ENCODE measurements at regions not wholly inside any gene's neighbourhood (a gene's known extent, or its start where the extent isn't known, plus 50 kb on each side); places are given as distances from the start of the nearest gene placed in this dataset.
"Not testable (repeated sequence)": the region's sequence is repeated elsewhere in the genome, so short reads cannot be mapped to it uniquely, and the experiment has no call there.

DNA sequence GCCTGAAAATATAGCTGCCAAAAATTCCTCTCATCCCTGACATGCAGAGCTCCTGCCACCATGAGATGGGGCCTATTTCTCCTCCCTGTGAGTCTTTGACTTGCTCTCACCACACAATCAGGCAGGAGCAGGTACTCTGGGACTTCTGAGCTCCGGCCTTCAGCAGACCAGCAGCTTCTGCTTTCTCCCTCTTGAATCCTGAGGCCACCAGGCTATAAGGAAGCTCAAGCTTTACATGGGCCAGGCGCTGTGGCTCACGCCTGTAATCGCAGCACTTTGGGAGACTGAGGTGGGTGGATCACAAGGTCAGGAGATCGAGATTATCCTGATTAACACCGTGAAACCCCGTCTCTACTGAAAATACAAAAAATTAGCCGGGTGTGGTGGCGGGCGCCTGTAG is 238.7 kb upstream of the RREB1 start:
- no peak for DNase-seq

DNA sequence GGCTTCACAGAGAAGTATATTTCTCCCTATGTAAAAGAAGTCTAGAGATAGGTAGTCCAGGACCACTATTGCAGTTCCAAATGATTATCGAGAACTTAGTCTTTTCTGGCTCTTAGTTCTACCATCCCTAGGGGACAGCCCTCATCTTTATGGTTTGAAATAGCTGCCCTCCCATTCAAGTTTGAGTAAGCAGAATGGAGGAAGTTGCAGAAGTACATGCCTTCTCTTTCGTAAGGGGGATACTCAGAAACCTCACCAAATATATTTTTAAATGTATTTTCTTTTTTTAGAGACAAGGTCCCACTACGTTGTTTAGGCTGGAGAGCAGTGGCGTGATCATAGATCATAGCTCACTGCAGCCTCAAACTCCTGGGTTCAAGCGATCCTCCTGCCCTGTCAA is 236.8 kb upstream of the RREB1 start:
- DNase-seq = no peak

DNA sequence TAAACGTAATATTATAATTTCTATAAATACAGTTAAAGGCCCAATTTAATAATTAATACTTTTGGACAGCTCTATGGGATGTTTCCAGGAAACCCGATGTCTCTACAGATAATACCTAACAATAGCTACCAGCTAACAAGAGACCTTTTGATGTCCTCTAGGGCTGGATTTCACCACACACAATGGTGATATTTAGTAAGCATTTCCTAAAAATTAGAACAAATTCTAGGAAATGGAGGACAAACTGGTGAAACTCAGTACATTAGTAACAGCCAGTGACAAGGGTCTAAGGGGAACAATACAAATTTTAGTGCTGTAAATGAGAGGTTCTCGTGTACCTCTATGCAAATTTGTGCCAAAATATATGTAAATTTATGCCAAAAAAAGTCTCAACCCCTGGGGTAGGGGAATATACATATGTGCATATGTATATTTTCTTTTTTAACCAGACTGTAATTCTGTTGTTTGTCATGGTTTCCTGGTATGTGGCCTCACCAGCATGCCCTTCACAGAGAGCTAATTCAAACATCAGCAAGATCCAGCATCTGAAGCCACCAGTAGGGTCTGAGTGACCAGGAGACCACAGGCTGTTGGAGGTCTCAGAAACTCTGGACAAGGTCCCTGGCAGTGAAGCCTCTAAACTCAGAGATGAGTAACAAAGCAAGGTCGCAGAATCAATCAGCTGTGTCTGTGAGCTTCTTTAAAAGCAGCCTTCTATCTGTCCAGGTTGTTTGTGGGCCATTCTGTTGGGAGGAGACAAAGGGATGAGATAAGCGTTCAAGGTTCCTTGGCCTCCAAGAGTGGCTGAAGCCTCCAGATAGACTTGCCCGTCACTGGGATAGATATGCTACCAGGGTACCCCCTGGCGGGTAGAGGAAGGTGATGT is 235.1 kb upstream of the RREB1 start:
- DNase-seq = no peak

DNA sequence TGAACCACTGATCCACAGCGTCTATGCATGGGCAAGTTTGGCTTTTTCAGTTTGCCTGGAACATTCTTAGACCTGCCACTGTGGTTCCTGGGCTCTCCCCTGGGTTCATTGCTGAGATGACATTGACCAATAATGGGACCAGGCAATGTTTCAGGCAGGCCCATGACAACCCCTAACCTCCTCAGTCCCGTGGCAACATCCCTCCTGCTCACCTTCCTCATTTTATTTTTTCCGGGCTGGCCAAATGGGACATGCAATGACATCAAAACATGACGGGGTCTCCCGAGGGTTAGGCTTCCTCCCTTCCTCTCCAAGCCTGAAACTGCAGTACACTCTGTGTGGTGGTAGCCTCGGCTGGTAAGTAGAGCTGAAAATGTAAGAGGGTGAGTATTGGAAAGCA is 234.0 kb upstream of the RREB1 start:
- DNase-seq = no peak

DNA sequence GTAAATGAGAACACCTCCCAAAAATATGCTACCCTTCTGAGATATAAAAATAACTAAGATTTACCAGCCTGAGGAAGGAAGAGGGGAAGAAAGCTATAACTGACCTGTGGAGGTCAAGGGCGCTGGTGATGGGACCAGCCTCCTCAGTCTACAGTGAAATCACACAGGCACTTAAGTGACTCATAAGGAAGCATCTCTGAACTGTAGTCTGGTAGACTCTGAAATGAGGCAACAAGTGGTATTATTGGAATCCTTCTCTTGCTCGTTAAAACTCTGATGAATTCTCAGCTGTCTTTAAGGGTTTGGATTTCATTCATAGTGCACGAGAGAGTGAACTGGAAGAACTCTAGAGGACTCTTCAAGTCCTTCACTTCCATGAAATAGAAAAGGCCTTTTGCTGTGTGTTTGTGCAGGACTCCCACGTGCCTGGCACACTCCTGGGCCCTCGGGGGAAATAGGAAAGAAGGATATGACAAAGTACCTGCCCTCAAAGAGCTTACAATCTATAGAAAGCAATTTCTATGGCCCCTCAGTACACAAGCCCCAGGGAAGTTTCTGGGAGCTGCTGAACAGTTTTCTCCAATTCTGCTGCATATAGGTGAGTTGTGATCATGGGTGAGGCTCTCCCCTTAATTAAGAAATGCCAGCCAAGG is 231.8 kb upstream of the RREB1 start:
- peak; percentile 64 for DNase-seq

DNA sequence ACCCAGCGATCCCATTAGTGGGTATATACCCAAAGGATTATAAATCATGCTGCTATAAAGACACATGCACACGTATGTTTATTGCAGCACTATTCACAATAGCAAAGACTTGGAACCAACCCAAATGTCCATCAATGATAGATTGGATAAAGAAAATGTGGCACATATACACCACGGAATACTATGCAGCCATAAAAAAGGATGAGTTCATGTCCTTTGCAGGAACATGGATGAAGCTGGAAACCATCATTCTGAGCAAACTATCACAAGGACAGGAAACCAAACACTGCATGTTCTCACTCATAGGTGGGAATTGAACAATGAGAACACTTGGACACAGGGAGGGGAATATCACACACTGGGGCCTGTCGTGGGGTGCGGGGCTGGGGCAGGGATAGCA is 230.0 kb upstream of the RREB1 start:
- DNase-seq = not testable (repeated sequence)

DNA sequence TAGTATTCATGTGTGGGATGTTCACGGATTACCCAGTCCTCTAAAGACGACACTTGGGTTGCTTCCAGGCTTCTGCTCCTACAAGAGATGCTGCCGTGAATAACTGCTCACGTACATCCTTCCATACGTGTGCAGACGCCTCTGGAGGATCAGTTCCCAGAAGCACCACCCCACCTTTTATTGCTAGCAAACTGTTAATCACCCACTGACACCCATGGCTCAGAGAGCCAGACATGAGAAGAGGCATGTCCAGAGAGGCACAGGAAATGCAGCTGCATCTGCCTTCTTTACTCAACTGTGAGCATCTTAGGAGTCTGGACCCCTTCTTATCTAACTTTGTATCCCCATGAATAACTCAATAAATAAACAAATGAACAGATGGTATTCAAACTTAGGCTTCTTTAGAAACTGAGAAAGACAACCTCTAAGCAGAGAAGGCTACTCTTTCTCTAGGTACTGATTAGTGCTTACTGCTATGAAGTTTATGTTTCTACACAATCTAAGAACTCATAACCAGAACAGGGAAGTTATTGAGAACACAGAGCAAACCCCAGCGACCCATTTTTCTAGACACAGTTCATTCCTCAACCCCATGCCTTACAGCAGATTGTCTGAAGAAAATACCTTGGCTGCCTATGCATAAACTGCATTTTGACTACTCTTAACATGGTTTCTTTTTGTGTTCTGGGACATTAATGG is 228.7 kb upstream of the RREB1 start:
- DNase-seq = no peak

DNA sequence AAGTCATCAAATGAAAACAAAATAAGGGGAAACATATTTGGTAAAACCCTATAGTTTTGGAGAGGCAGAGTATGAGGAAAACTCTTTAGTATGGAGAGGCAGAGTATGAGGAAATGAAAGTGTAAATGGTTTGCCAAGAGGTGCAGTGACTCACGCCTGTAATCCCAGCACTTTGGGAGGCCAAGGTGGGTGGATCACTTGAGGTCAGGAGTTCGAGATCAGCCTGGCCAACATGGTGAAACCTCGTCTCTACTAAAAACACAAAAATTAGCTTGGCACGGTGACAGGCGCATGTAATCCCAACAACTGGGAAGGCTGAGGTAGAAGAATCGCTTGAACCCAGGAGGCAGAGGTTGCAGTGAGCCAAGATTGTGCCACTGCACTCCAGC is 228.2 kb upstream of the RREB1 start:
- DNase-seq = not testable (repeated sequence)

DNA sequence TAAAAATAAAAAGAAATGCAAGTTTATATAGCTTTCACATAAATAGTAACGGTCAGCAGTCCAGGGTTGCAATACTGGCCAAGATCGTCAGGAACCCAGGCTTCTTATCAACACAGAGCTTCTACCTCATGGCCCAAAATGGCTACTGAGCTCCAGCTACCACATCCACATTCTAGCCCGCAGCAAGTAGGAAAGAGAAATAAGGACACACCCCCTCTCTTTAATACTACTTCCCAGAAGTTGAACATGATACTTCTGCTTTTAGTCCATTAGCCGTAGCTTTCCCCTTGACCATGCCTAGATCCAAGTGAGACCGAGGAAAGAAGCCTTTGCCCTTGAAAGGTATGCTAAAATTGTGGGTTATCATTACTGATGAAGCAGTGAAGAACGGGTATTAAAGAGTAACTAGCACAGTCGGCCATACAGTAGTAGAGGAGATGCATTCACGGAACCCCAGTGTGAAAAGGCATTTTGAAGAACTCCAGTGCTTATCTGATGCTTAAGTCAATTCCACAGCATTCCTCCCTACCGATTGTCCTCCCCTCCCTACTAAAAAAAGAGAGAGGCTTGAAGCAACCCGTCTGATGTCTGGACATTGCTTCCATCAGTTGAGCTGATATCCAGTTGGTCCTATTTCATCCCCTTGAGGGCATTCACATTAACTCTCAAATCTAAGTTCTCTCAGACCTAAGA is 226.9 kb upstream of the RREB1 start:
- DNase-seq = no peak

DNA sequence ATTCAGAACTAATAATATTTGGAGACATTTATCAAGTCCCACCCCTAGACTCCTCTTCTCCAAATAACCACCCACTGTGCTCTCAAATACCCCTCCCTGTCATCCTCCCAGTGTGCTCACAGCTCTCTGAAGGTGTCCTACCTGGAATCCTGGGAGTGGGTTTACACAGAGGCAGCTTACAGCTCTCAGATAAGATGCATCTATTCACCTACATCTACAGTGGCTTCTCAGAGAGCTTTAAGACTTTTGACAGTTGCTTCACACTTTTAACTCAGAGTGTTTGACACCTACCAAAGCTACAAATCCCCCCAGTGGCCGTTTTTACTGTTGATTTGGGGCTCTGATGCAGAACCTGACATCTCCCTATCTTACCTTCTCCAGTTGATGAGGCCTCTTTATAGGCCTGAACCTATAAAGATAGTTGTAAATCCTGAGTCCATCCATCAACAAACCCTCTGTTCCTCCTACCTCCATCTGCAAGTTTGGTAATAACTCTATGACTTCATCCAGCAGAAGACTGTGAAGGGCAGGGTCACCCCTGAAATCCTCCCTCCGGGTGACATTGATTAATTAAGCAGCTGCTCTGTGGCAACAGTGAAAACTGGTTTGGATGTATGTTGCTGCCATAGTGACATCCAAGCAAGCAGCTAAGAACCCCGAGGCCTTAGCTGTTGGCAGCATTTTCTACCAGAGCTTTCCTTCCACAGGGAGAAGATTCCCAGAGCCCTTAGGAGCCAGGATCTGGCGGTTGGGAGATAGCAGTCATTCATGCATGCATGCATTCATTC is 226.1 kb upstream of the RREB1 start:
- peak; percentile 71 for DNase-seq

DNA sequence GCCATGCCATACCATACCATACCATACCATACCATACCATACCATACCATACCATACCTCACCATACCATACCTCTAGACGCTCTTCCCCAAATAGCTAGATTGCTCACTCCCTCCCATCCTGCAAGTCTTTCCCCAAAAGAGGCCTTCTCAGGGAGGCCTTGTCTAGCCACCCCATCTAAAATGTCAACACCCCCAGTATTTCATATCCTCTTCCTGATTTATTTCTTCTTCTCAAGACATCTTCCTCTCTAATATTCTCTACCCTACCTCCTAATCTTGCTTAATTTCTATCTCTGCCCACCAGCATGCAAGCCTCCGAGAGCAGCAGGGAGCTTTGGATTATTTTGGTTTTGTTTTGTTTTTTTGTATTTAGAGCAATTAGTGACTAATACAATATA is 225.2 kb upstream of the RREB1 start:
- DNase-seq = no peak

DNA sequence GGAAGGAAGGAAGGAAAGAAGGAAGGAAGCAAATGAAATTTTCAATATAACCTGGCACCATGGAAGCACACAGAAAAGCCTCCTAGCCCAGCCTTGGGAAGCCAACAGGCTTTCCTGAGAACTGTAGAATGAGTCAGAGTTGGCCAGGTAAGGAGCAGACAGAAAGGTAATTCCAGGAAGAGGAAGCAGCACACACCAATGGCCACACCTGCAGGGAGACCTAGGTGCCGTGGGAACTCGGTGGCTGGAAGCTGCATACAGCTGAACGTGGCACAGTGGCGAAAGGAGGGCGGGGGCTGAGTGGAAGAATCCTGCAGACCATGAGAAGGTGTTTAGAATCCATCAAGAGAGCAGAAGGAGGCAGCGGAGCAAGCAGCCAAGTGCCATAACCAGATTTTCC is 224.8 kb upstream of the RREB1 start:
- no peak for DNase-seq

DNA sequence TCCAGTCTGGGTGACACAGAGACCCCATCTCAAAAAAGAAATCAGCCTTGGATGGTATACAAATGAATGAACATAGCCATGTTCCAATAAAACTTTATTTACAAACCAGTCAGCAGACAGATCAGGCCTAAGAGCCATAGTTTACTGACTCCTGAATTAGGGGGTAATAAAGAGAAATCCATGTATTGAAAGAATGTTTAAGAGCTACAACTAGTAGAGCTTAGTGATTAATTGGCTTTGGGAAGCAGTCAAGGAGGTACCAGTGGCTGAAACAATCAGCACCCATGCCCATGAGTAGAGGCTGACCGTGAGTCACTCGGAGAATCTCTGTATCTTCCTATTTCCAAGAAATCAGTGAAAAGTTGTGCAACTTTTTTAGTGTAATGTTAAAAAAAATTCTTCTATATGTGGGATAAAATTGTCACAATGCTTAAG is 223.6 kb upstream of the RREB1 start:
- DNase-seq = no peak

DNA sequence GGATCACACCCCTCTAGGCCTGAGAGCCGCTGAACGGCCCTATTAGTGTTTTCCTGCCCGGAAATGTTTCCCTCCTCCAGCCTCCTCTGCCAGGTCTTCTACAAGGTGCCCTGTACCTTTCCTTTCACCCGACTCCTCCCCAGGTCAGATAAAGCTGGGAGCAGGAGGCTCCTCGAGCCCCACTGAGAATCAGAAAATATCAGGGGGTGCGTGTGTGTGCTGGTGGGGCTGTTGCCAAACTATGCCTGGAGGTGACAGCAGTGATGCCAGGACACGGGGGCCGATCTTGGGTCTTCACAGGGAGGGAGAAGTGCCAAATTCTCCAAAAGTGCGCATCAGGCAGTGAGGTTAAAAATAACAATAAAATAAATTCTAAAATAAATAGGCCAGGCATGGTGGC is 222.8 kb upstream of the RREB1 start:
- DNase-seq = no peak

DNA sequence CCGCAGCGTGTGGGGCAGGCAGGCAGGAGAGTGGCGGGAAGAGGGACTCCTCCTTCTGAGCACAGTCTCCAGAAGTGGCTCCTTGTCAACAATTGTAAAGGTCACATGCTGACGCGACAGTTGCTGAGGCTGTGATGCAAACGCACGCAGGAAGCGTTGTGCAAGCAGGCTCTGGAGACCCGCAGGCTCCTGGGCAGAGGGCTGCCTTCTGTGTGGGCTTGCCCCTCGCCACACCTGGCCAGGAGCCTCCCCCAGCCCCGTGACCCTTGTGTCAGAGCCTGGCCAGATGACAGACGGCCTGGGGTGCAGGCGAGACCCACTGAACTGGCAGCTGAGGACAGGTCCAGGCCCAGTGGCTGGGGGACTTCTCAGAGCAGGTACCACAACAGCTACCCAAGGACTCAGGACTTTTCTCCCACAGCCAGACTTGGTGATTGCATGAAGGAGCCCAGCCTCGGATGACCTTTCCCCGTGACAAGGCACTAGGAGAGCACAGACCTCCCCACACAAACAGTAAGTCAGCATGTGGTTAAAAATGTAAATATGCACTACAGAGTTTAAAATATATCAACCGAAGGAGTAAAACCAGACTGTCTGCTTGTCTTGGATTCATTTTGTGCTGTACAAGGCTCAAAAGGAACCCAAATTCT is 222.1 kb upstream of the RREB1 start:
- no peak for DNase-seq

DNA sequence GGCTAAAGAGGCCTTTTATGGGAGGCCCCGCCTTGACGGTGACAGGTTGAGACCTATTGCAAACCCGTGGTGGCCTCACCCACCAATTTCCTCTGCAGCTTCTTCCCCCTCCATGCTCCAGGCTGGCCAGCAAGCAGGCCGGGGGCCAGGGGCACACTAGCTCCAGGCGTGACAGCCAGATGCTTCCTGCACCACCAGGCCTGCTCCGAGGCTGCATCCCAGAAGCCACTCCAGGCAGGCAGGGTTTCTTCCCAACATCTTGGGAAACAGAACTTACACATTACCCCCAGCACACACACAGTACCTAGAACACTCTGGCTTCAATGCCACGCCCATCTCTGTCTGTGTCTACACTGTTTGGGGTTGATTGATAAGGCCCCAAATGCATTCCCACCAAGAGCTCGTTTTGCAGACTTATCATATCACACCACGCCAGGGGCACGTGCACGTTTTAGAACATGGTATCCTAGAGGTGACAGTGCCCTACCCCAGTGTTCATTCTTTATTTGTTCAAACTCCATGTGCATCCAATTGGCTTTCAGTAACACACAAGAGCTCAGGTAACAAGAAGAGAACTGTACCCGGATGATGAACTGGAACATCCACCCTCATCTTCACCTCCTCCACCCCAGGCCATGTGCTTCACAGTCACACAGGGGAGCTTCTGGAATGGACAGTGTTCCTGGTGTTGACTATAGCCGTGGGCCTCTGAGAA is 221.4 kb upstream of the RREB1 start:
- DNase-seq = no peak

DNA sequence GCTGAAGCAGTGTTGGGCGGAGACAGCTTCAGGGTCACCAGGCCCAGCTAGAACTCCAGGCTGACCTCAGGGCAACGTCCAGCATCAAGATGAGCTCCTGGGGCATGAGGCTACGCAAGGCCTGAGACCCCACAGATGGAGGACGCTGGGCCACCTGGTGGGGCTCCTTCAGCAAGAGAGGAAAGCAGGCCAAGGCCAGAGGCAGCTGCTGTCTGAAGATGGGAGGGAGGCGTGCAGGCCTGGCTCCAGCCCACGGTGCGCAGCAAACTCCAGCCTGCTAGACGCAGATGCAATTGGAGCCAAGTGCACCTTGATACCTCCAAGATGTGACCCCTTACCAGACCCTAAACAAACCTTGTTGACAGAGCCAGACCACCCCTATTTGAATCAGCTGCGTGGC is 220.9 kb upstream of the RREB1 start:
- peak; percentile 61 for DNase-seq

DNA sequence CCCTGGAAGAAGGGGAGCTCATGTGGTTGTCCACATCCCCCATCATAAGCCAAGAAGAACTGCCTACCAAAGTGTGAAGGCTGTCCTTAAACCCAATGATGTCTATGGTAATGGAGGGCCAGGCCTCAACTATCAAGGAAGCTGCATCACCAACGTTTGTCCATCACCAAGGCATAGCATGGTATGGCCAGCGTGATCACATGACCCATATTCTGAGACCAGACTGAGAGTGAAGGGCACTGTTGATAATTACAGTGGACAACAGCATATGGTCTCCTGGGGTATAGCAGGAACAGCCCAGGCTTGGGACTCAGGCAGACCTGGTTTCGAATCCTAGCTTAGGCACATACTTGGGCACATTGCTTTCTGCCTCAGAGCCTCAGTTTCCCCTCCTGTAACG is 218.2 kb upstream of the RREB1 start:
- no peak for DNase-seq

DNA sequence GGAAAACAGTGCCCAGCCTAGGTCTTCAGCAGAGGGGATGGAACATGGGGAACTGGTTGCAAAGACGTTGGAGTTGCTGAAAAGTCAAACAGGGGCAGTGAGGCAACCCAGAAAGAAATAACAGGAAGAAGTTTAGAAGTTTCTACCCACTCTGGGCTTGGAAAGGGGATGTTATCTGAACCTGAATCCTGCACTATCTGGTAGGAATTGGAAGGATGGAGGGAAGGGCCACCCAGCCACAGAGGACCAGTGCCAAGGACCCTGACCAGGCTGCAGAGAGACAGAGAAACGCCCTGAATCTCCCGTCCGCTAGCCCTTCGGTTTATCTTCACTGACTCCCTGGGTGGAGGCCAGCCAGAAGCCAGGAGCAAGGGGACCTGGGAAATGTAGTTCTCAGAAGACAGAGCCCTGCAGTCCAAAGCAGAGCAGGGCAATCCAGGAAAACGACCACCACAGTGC is 217.3 kb upstream of the RREB1 start:
- peak; percentile 60 for DNase-seq

DNA sequence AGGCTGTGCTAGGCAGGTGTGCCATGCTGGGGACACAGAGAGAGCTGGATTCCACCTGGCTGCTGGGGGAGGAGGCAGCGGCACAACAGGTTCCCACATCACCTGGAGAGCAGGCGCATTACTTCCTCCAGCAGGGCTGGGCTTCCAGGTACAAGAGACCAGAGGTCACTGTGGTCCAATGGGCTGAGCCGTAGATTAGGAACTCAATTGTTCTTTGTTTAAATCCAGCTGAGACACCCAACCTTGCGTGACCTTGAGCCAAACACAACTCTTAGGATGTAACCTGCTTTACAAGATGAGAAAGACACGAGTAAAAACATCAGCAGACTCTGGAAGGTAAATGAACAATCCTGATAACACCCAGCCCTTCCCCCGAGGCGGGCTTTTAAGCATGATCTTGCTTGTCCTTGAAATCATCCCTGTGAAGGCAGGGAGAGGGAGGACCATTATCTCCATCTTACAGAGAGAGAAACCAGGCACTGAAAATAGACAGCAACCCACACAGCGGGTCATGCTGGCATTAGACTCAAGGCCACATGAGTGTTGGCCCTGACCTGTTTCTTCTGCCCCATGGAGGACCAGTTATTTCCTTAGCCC is 216.5 kb upstream of the RREB1 start:
- no peak for DNase-seq
